NB4 (cell line): ENCODE measurements at regions not wholly inside any gene's neighbourhood (a gene's known extent, or its start where the extent isn't known, plus 50 kb on each side); places are given as distances from the start of the nearest gene placed in this dataset.

Source experiments
- DNase-seq: peaks from one replicate; pipeline ENCODE4 v3.0.0; 2010; ENCODE audit warnings: low read depth
- H3K4me3 ChIP-seq: one replicate; pipeline ENCODE4 v1.5.1; 2011; ENCODE audit warnings: mild to moderate bottlenecking, low read depth, low read length, moderate library complexity
- CTCF ChIP-seq: IDR thresholded peaks from one replicate; pipeline ENCODE4 v1.5.1; 2012; ENCODE audit warnings: low read depth, low read length
- MAX ChIP-seq: IDR thresholded peaks from 2 replicates; pipeline ENCODE4 v1.6.1; 2011; ENCODE audit warnings: low read depth, low read length
- MYC ChIP-seq: IDR thresholded peaks from 2 replicates; pipeline ENCODE4 v1.6.1; 2011; ENCODE audit warnings: low read depth, low read length
- POLR2A ChIP-seq: IDR thresholded peaks from 2 replicates; pipeline ENCODE4 v1.6.1; 2011; ENCODE audit warnings: mild to moderate bottlenecking; ENCODE audit not compliant: insufficient read length; ENCODE audit errors: extremely low read depth

GRCh38 chr11:116409238-116409637, 363.5 kb downstream of the BUD13 start:
- TF ChIP-seq CTCF, result no peak
- TF ChIP-seq POLR2A, result no peak
- TF ChIP-seq MAX, result no peak
- no peak for TF ChIP-seq MYC
- no peak for DNase-seq
- H3K4me3 ChIP-seq, result no peak overlapping the region

- H3K4me3 ChIP-seq, result no peak overlapping the region
- TF ChIP-seq POLR2A, result no peak
- TF ChIP-seq MYC, result no peak
- no peak for TF ChIP-seq CTCF
- no peak for TF ChIP-seq MAX
- no peak for DNase-seq
Measured at GRCh38 chr11:116406042-116406441, 366.7 kb downstream of the BUD13 start.

GRCh38 chr11:116404462-116404798, 368.4 kb downstream of the BUD13 start:
- TF ChIP-seq MAX, result no peak
- no peak for TF ChIP-seq MYC
- TF ChIP-seq POLR2A, result no peak
- no peak for TF ChIP-seq CTCF
- DNase-seq, result no peak

GRCh38 chr11:116403794-116404461, 368.9 kb downstream of the BUD13 start:
- TF ChIP-seq MYC, result no peak
- no peak for TF ChIP-seq CTCF
- TF ChIP-seq MAX, result no peak
- TF ChIP-seq POLR2A, result no peak
- DNase-seq, result no peak

More at GRCh38 chr11:116404462-116404798, 368.4 kb downstream of the BUD13 start:
- H3K4me3 ChIP-seq, result no peak overlapping the region

GRCh38 chr11:116400081-116400480, 372.7 kb downstream of the BUD13 start:
- no peak overlapping the region for H3K4me3 ChIP-seq
- no peak for DNase-seq
- TF ChIP-seq POLR2A, result no peak
- no peak for TF ChIP-seq CTCF
- no peak for TF ChIP-seq MYC
- TF ChIP-seq MAX, result no peak

More at GRCh38 chr11:116403794-116404461, 368.9 kb downstream of the BUD13 start:
- H3K4me3 ChIP-seq, result no peak overlapping the region

GRCh38 chr11:116397602-116398084, 375.1 kb downstream of the BUD13 start:
- H3K4me3 ChIP-seq, result no peak overlapping the region
- DNase-seq, result no peak
- TF ChIP-seq MAX, result no peak
